Activated CD4-positive, alpha-beta T cell treated with anti-CD3 and anti-CD28 coated beads, Interleukin-2, amount 10 ng/mL, durations not matched to agents 7 days and 5 days (primary cell): ENCODE measurements at regions not wholly inside any gene's neighbourhood (a gene's known extent, or its start where the extent isn't known, plus 50 kb on each side); places are given as distances from the start of the nearest gene placed in this dataset.
"Not testable (repeated sequence)": the region's sequence is repeated elsewhere in the genome, so short reads cannot be mapped to it uniquely, and the experiment has no call there.

Source experiments
- CTCF ChIA-PET: fragments of 350-600 bp; sonication (Branson Sonifier 250); formaldehyde crosslinking; loops from one replicate; lab custom pipeline; 2021; ENCODE audit warnings: antibody characterized with exemption; lab: Charles Lee
- POLR2A ChIA-PET: fragments of 350-600 bp; sonication (Branson Sonifier 250); formaldehyde crosslinking; loops from one replicate; lab custom pipeline; 2021; ENCODE audit warnings: antibody characterized with exemption; lab: Charles Lee
- DNase-seq: peaks from one replicate; pipeline ENCODE4 v3.0.0-alpha.2; 2020
- H3K27ac Mint-ChIP-seq: one replicate; pipeline ENCODE4 v1.8.0; 2021; ENCODE audit warnings: mild to moderate bottlenecking, moderate library complexity, mixed read lengths
- H3K27me3 Mint-ChIP-seq: one replicate; pipeline ENCODE4 v1.8.0; 2021; ENCODE audit warnings: mixed read lengths
- H3K36me3 Mint-ChIP-seq: one replicate; pipeline ENCODE4 v1.8.0; 2021; ENCODE audit warnings: low read depth, mixed read lengths
- H3K4me1 Mint-ChIP-seq: one replicate; pipeline ENCODE4 v1.8.0; 2021; ENCODE audit warnings: mixed read lengths
- H3K4me3 Mint-ChIP-seq: one replicate; pipeline ENCODE4 v1.8.0; 2021; ENCODE audit warnings: mild to moderate bottlenecking, moderate library complexity, mixed read lengths
- H3K9me3 Mint-ChIP-seq: one replicate; pipeline ENCODE4 v1.8.0; 2021; ENCODE audit warnings: mixed read lengths

DNA sequence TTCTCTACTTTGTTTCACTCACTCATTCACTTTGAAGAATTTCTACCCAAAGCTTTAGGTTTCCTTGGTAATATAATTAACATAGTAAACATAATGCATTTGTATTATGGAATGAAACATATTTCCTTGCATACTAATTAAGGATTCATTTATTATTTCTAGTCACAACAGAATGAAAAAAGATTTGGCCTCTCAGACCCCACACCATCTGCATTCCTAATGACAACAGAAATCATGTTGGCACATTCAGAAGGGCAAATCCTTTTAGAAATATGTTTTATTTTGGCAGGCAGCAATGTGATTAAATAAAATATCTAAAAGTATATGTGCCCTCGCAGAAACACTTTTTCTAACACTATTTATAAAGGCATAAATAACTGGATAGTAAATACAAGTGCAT, 163.4 kb downstream of the HTR1B start:
- H3K9me3 Mint-ChIP-seq, result peaks cover 2% of the 10 kb centered on the region
- H3K27ac Mint-ChIP-seq, result no peak overlapping the region
- no peaks in the 10 kb centered on the region for H3K36me3 Mint-ChIP-seq
- CTCF ChIA-PET, result no interaction called here
- H3K27me3 Mint-ChIP-seq, result no peaks in the 10 kb centered on the region
- H3K4me1 Mint-ChIP-seq, result no peaks in the 10 kb centered on the region
- POLR2A ChIA-PET, result no interaction called here
- no peak overlapping the region for H3K4me3 Mint-ChIP-seq
- DNase-seq, result no peak

DNA sequence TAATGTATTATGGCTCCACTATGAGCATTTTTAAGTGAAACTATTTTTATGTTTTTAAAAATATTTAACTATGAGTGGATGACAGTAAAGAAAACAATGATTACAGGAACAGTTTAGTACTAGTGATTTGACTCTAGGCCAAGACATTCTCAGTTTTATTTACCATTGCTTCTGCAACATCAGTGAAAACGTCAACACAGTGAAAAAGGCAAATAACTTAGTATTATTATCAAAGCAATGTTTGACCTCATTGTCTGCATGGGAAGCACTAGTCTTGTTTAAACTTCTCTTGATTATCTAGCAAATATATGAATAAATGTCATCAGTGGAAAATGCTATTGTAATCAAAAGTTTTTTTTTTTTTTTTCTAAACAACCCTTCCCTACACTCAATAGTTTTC, 165.0 kb downstream of the HTR1B start:
- Mint-ChIP-seq H3K36me3 (no peaks in the 10 kb centered on the region), H3K9me3 (peaks cover 2% of the 10 kb centered on the region), H3K27ac (no peak overlapping the region), H3K27me3 (no peaks in the 10 kb centered on the region), H3K4me1 (no peaks in the 10 kb centered on the region), H3K4me3 (no peak overlapping the region)
- ChIA-PET CTCF (no interaction called here), POLR2A (no interaction called here)
- no peak for DNase-seq

- CTCF ChIA-PET, result no interaction called here
- no peaks in the 10 kb centered on the region for H3K36me3 Mint-ChIP-seq
- POLR2A ChIA-PET, result no interaction called here
- no peak overlapping the region for H3K4me3 Mint-ChIP-seq
- no peak for DNase-seq
- H3K4me1 Mint-ChIP-seq, result no peaks in the 10 kb centered on the region
- H3K27me3 Mint-ChIP-seq, result no peaks in the 10 kb centered on the region
- H3K27ac Mint-ChIP-seq, result no peak overlapping the region
- H3K9me3 Mint-ChIP-seq, result peaks cover 5% of the 10 kb centered on the region
These were observed 170.4 kb downstream of the HTR1B start for GRCh38 chr6:77292564-77293546.

DNA sequence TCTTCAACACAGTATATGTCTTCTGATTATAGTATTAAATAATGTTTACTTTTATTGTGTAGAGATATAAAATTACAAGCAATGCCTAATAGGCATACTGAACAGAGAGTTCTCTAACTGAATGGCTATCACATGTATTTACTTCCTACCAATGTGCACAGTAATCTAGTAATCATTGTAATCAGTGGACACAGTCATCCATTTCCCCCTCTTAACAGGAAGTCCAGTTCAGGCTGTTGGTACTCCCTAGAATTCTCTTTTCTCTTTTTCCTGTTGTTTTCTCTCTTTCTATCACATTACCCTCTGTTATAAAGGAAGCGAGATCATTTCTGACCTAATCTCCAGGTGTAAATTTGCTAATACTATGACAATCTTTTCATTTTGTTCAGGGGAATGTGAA, 172.5 kb downstream of the HTR1B start:
- Mint-ChIP-seq H3K4me3 (no peak overlapping the region), H3K27ac (no peak overlapping the region), H3K4me1 (no peaks in the 10 kb centered on the region), H3K27me3 (no peaks in the 10 kb centered on the region), H3K9me3 (peaks cover 5% of the 10 kb centered on the region), H3K36me3 (no peaks in the 10 kb centered on the region)
- POLR2A ChIA-PET, result no interaction called here
- CTCF ChIA-PET, result no interaction called here
- no peak for DNase-seq

GRCh38 chr6:77286541-77286940, 176.8 kb downstream of the HTR1B start:
- Mint-ChIP-seq H3K9me3 (peaks cover 5% of the 10 kb centered on the region), H3K36me3 (no peaks in the 10 kb centered on the region), H3K27me3 (no peaks in the 10 kb centered on the region), H3K4me3 (no peak overlapping the region), H3K4me1 (no peaks in the 10 kb centered on the region), H3K27ac (no peak overlapping the region)
- CTCF ChIA-PET, result no interaction called here
- POLR2A ChIA-PET, result no interaction called here
- no peak for DNase-seq

GRCh38 chr6:77273929-77274328, 189.4 kb downstream of the HTR1B start:
- Mint-ChIP-seq H3K27me3 (no peaks in the 10 kb centered on the region), H3K9me3 (peaks cover 11% of the 10 kb centered on the region)

DNA sequence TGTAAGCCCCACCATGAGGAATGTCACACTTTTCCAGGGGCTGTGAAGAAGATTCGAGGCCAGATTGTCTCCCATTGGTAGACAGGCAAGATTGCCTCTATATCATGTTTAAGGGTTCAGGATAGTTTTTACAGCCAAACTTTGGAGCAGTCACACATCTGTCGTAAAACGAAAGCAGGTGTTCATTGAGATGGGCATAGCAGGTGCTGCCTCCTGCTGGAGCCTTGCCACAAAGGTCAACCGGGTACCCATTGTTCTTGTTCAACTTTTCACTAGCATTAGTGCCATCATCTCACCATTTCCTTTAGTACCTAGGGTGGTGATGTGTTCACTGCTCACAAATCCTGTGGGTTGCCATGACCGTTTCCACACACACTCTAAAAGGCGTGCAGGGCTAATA, 198.3 kb downstream of the HTR1B start:
- no peak overlapping the region for H3K4me3 Mint-ChIP-seq
- no peaks in the 10 kb centered on the region for H3K36me3 Mint-ChIP-seq
- DNase-seq, result no peak
- POLR2A ChIA-PET, result no interaction called here
- peaks cover 4% of the 10 kb centered on the region for H3K9me3 Mint-ChIP-seq
- no peaks in the 10 kb centered on the region for H3K27me3 Mint-ChIP-seq
- no peaks in the 10 kb centered on the region for H3K4me1 Mint-ChIP-seq
- CTCF ChIA-PET, result no interaction called here
- no peak overlapping the region for H3K27ac Mint-ChIP-seq

More at GRCh38 chr6:77273929-77274328, 189.4 kb downstream of the HTR1B start:
- Mint-ChIP-seq H3K36me3 (no peaks in the 10 kb centered on the region), H3K27ac (no peak overlapping the region), H3K4me1 (no peaks in the 10 kb centered on the region), H3K4me3 (no peak overlapping the region)
- CTCF ChIA-PET, result no interaction called here
- no peak for DNase-seq
- POLR2A ChIA-PET, result no interaction called here

DNA sequence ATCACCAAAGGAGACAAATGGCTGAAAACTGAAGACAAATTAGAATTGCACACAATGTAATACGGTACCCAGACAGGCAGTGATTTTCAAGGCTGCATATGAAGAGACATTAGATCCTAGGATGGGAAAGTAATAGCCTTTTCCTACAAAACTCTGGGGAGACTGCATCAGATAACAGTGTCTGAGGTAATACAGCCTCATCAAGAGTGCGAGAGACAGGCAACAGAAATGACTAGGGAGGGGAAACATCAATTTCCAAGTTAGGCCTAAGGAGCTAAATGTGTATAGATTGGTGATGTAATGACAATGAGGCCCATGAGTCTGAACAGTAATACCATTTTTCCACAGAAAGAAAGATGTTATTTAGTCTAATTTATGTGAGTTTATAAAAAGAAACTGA, 200.3 kb downstream of the HTR1B start:
- H3K27ac Mint-ChIP-seq, result no peak overlapping the region
- ChIA-PET POLR2A (no interaction called here), CTCF (no interaction called here)
- no peaks in the 10 kb centered on the region for H3K27me3 Mint-ChIP-seq
- H3K36me3 Mint-ChIP-seq, result no peaks in the 10 kb centered on the region
- DNase-seq, result no peak
- peaks cover 6% of the 10 kb centered on the region for H3K9me3 Mint-ChIP-seq
- H3K4me1 Mint-ChIP-seq, result no peaks in the 10 kb centered on the region
- no peak overlapping the region for H3K4me3 Mint-ChIP-seq

GRCh38 chr6:77251801-77252200, 211.5 kb downstream of the HTR1B start:
- H3K4me3 Mint-ChIP-seq, POLR2A ChIA-PET: not testable (repeated sequence)

GRCh38 chr6:77249560-77249959, 213.7 kb downstream of the HTR1B start:
- Mint-ChIP-seq H3K27me3 (no peaks in the 10 kb centered on the region), H3K9me3 (peaks cover 4% of the 10 kb centered on the region), H3K36me3 (no peaks in the 10 kb centered on the region), H3K27ac (no peak overlapping the region), H3K4me3 (no peak overlapping the region), H3K4me1 (no peaks in the 10 kb centered on the region)
- POLR2A ChIA-PET, result no interaction called here
- CTCF ChIA-PET, result no interaction called here
- no peak for DNase-seq

More at GRCh38 chr6:77251801-77252200, 211.5 kb downstream of the HTR1B start:
- H3K36me3 Mint-ChIP-seq, DNase-seq, H3K9me3 Mint-ChIP-seq, H3K27ac Mint-ChIP-seq, H3K27me3 Mint-ChIP-seq, H3K4me1 Mint-ChIP-seq, CTCF ChIA-PET: not testable (repeated sequence)

GRCh38 chr6:77245026-77245425, 218.3 kb downstream of the HTR1B start:
- Mint-ChIP-seq H3K27ac (no peak overlapping the region), H3K4me3 (no peak overlapping the region), H3K9me3 (peaks cover 2% of the 10 kb centered on the region), H3K36me3 (no peaks in the 10 kb centered on the region), H3K4me1 (no peaks in the 10 kb centered on the region), H3K27me3 (no peaks in the 10 kb centered on the region)
- CTCF ChIA-PET, result no interaction called here
- DNase-seq, result no peak
- POLR2A ChIA-PET, result interaction anchor here (0.6 kb wide), 1 partner anchor 351 kb away, joined by 3 read pairs; no protein-coding TSS in a partner anchor

- Mint-ChIP-seq H3K4me3 (no peak overlapping the region), H3K27me3 (no peaks in the 10 kb centered on the region), H3K4me1 (no peaks in the 10 kb centered on the region), H3K27ac (no peak overlapping the region), H3K36me3 (no peaks in the 10 kb centered on the region), H3K9me3 (no peaks in the 10 kb centered on the region)
- POLR2A ChIA-PET, result no interaction called here
- DNase-seq, result no peak
- CTCF ChIA-PET, result no interaction called here
These were observed 231.6 kb downstream of the HTR1B start for GRCh38 chr6:77231438-77232305.

GRCh38 chr6:77228279-77228678, 235.0 kb downstream of the HTR1B start:
- POLR2A ChIA-PET, result no interaction called here
- Mint-ChIP-seq H3K27me3 (no peaks in the 10 kb centered on the region), H3K4me1 (no peaks in the 10 kb centered on the region), H3K4me3 (no peak overlapping the region), H3K9me3 (peaks cover 3% of the 10 kb centered on the region), H3K36me3 (no peaks in the 10 kb centered on the region), H3K27ac (no peak overlapping the region)
- CTCF ChIA-PET, result no interaction called here
- no peak for DNase-seq
